Stomach (tissue), 8 donors: ENCODE measurements at regions not wholly inside any gene's neighbourhood (a gene's known extent, or its start where the extent isn't known, plus 50 kb on each side); places are given as distances from the start of the nearest gene placed in this dataset.

Experiments used
- DNase-seq, 2 donors: peaks; one replicate each; pipeline versions ENCODE4 v3.0.0 to v3.0.0-alpha.2; 2013 to 2019
- H3K27ac ChIP-seq, 5 donors: fragments of 200-600 bp in 4 of 5; sonication (generic) in 4 of 5; one replicate each; pipeline ENCODE4 v1.5.1; 2013 to 2019; ENCODE audit warnings: mild to moderate bottlenecking in 1 of 5, moderate library complexity in 1 of 5
- H3K27me3 ChIP-seq, 3 donors: fragments of 200-600 bp; sonication (generic); one replicate each; pipeline ENCODE4 v1.5.1; 2017 to 2019; ENCODE audit warnings: mixed run types in 1 of 3
- H3K36me3 ChIP-seq, 4 donors: fragments of 200-600 bp; sonication (generic); 1 replicate in 3 of 4; 2 replicates in 1 of 4; pipeline ENCODE4 v1.5.1; 2016 to 2019
- H3K4me1 ChIP-seq, 4 donors: fragments of 200-600 bp; sonication (generic); one replicate each; pipeline ENCODE4 v1.5.1; 2016 to 2019
- H3K4me3 ChIP-seq, 4 donors: fragments of 200-600 bp; sonication (generic) in 3 of 4; one replicate each; pipeline ENCODE4 v1.5.1; 2016 to 2019; ENCODE audit warnings: mild to moderate bottlenecking in 1 of 4
- H3K9me3 ChIP-seq, 4 donors: fragments of 200-600 bp; sonication (generic); one replicate each; pipeline ENCODE4 v1.5.1; 2016 to 2019
- EP300 ChIP-seq: sonication (generic); formaldehyde crosslinking; IDR thresholded peaks from one replicate; pipeline ENCODE4 v1.6.1; 2017; ENCODE audit warnings: antibody characterized with exemption
- POLR2A ChIP-seq, 4 donors: fragments of 450-650 bp; IDR thresholded peaks; one replicate each; pipeline ENCODE4 v1.6.1; 2016; ENCODE audit warnings: antibody characterized with exemption in 4 of 4, control low read depth in 2 of 4, mild to moderate bottlenecking in 1 of 4, moderate library complexity in 1 of 4
- POLR2AphosphoS5 ChIP-seq, 3 donors: sonication (generic); formaldehyde crosslinking; IDR thresholded peaks; one replicate each; pipeline ENCODE4 v1.6.1; 2016; ENCODE audit warnings: antibody characterized with exemption in 3 of 3
- WGBS, 5 donors: extraction: QIAGEN DNeasy Blood & Tissue Kit in 3 of 5; methylation state at CpG; one replicate each; pipeline versions ENCODE4 v1.1.5 to v1.1.7; 2013 to 2018; 5-methylcytosine and 5-hydroxymethylcytosine counted together
- intact Hi-C: fragments of 100-400 bp; cut with DNase I; formaldehyde crosslinking; loops from one replicate; pipeline ENCODE4 v1.15.1; 2023; ENCODE audit warnings: low total_unique reads
- TF ChIP-seq, protein P1 (sequence below), 7 experiments: fragments of 450-650 bp in 4 of 7; fragments of 200-600 bp in 3 of 7; sonication (generic) in 3 of 7; IDR thresholded peaks; one replicate each; pipeline ENCODE4 v1.5.1; 2016 to 2019; ENCODE audit warnings: antibody characterized with exemption in 7 of 7, control low read depth in 2 of 7, mild to moderate bottlenecking in 1 of 7
- donor health status: healthy with polysubstance abuse.
- donor health status: Bipolar disorder and iron deficiency.
- donor health status: healthy.

DNA sequence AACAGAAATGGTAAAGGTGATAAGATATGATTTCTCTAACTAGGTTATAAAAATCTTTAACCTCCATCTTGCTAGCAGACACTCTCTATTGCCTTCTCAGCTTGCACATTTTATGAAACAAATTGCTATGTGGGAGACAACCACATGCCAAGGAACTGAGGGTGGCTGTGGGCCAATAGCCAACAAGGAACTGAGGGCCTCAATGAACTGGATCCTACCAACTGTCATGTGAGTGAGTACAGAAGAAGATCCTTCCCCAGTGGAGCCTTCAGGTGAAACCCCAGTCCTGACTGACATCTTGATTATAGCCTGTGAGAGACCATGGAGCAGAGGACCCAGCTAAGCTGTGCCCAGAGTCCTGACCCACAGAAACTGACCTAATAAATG is 129.2 kb upstream of the LRIG1 start:
- Histone ChIP-seq H3K27me3 (no peaks in the 10 kb centered on the region), H3K4me1 (peaks cover 0 to 13% (median 5%) of the 10 kb centered on the region in 4 donors), H3K36me3 (no peaks in the 10 kb centered on the region), H3K9me3 (no peaks in the 10 kb centered on the region), H3K4me3 (no peak overlapping the region), H3K27ac (no peak overlapping the region)
- DNase-seq: no peak
- TF ChIP-seq POLR2A (IDR thresholded peaks at IDR 0.05) (no peak), EP300 (no peak), POLR2AphosphoS5 (IDR thresholded peaks at IDR 0.05) (no peak)
- TF ChIP-seq, protein P1, sequence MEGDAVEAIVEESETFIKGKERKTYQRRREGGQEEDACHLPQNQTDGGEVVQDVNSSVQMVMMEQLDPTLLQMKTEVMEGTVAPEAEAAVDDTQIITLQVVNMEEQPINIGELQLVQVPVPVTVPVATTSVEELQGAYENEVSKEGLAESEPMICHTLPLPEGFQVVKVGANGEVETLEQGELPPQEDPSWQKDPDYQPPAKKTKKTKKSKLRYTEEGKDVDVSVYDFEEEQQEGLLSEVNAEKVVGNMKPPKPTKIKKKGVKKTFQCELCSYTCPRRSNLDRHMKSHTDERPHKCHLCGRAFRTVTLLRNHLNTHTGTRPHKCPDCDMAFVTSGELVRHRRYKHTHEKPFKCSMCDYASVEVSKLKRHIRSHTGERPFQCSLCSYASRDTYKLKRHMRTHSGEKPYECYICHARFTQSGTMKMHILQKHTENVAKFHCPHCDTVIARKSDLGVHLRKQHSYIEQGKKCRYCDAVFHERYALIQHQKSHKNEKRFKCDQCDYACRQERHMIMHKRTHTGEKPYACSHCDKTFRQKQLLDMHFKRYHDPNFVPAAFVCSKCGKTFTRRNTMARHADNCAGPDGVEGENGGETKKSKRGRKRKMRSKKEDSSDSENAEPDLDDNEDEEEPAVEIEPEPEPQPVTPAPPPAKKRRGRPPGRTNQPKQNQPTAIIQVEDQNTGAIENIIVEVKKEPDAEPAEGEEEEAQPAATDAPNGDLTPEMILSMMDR (IDR thresholded peaks at IDR 0.05): no peak
- intact Hi-C loops: no loop called here

DNA sequence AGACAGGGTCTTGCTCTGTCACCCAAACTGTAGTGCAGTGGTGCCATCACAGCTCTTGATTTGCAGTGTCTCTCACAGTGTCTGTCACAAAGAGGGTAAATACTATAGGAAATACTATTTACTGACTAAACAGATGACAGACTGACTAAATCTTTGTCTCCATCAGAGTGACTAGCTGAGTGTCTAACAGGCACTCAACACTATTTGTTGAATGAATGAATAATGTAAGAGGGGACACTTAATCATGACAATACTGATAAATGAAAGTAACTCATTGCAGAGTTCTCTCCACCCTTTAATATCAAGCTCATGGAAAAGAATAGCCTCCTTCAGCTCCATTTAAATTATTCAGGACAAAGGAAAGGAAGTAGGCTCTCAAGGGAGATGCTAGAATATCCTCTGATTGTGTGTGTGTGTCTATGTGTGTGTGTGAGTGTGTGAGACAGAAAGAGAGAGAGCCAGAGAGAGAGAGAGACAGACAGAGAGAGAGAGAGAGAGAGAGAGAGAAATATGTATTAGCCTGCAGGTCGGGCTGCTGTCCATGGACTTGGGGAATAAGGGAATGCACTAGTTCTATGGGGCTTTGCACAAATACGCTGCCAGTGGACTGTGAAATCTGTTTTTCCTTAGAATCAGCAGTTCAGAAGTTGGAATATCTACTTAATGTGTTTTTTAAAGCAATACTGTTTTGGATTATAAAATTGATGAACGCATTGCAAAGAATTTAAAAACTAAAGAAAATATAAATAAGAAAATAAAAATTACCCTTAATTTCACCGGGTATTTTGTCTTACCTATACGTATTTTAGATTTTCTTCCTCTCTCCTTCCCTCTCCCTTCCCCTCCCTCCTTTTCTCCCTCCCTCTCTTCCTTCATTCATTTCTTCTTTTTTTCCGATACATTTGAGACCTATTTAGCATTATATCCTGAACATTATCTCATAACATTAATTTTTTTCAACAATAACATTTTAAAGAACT is 132.9 kb upstream of the LRIG1 start:
- H3K9me3 ChIP-seq: no peaks in the 10 kb centered on the region
- 85 to 92% (median 89%) methylated on average over 6 of the region's 6 CpGs for WGBS, 5 donors
- intact Hi-C loops: no loop called here

DNA sequence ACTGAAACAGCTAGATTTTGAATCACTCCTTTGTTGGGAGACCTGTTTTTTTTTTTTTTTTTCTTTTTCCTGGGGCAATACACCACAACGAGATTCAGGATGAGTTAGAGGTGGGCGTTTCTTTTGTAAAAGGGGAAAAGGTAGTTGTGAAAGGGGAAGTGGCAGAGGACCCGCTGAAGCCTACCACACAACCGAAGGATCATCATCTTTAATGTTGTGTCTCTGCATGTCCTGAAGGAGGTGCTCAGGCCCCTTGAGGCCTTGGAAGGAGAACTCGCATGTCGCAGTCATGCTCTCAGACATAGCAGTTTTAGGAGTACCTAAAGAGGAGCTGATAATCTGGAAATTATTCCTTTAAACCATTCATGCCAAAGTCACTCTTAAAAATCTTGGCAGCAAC is 137.9 kb upstream of the LRIG1 start:
- Histone ChIP-seq H3K9me3 (no peaks in the 10 kb centered on the region), H3K27me3 (no peaks in the 10 kb centered on the region), H3K36me3 (no peaks in the 10 kb centered on the region), H3K4me1 (peaks cover 0 to 8% (median 4%) of the 10 kb centered on the region in 4 donors), H3K4me3 (no peak overlapping the region), H3K27ac (no peak overlapping the region)
- WGBS, 5 donors: 61 to 76% (median 65%) methylated on average over 6 of the region's 6 CpGs
- TF ChIP-seq POLR2AphosphoS5 (IDR thresholded peaks at IDR 0.05) (no peak), POLR2A (IDR thresholded peaks at IDR 0.05) (no peak), EP300 (no peak)
- TF ChIP-seq, protein P1 (IDR thresholded peaks at IDR 0.05): no peak
- no peak for DNase-seq
- intact Hi-C loops: no loop called here

More for the DNA sequence above, 132.9 kb upstream of the LRIG1 start:
- H3K36me3 ChIP-seq: no peaks in the 10 kb centered on the region
- no peak overlapping the region for H3K27ac ChIP-seq
- H3K4me1 ChIP-seq: no peaks in the 10 kb centered on the region
- no peaks in the 10 kb centered on the region for H3K27me3 ChIP-seq
- TF ChIP-seq EP300 (no peak), POLR2A (IDR thresholded peaks at IDR 0.05) (no peak), POLR2AphosphoS5 (IDR thresholded peaks at IDR 0.05) (no peak)
- TF ChIP-seq, protein P1 (IDR thresholded peaks at IDR 0.05): no peak
- DNase-seq: no peak
- H3K4me3 ChIP-seq: no peak overlapping the region

DNA sequence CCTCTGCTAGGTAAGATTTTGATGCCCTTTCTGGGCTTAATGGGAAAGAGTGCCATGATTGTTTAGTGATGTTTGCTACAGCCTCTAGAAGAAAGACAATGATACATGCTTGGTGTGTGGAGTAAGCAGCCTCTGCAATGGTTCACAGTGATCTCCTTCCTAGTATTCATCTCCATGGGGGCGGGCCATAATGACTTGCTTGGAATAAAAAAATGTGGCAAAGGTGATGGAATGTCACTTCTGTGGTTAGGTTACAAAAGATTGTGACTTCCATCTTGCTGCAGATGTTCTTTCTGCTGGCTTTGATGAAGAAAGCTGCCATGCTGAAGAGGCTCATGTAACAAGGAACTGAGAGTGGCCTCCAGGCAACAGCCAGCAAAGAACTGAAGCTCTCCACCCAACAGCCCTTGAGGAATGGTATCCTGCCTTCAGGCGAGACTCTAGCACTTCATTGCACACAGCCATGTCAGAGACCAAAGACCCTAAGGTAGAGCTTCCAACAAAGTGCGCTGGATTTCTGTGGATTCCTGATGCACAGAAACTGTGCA is 139.1 kb upstream of the LRIG1 start:
- Histone ChIP-seq H3K4me1 (peaks cover 0 to 8% (median 4%) of the 10 kb centered on the region in 4 donors), H3K36me3 (no peaks in the 10 kb centered on the region), H3K27me3 (no peaks in the 10 kb centered on the region), H3K4me3 (no peak overlapping the region), H3K9me3 (peaks cover 0 to 3% (median 0%) of the 10 kb centered on the region in 4 donors), H3K27ac (no peak overlapping the region)
- intact Hi-C loops: no loop called here
- no peak for TF ChIP-seq POLR2A (IDR thresholded peaks at IDR 0.05)
- TF ChIP-seq EP300: no peak
- TF ChIP-seq, protein P1 (IDR thresholded peaks at IDR 0.05): no peak
- no peak for TF ChIP-seq POLR2AphosphoS5 (IDR thresholded peaks at IDR 0.05)
- DNase-seq: no peak
- WGBS, 5 donors: 85 to 97% (median 94%) methylated on average over 3 of the region's 3 CpGs
